Osteocyte (in vitro differentiated cells): ENCODE measurements at regions not wholly inside any gene's neighbourhood (a gene's known extent, or its start where the extent isn't known, plus 50 kb on each side); places are given as distances from the start of the nearest gene placed in this dataset.

Experiments used
- DNase-seq: peaks from one replicate; pipeline ENCODE4 v3.0.0; 2021; ENCODE audit warnings: mixed read lengths; ENCODE audit not compliant: unreplicated experiment; ENCODE audit errors: extremely low spot score
- H3K27ac Mint-ChIP-seq: one replicate; pipeline ENCODE4 v1.8.0; 2021; ENCODE audit warnings: mild to moderate bottlenecking, mixed read lengths; ENCODE audit not compliant: unreplicated experiment
- H3K27me3 Mint-ChIP-seq: one replicate; pipeline ENCODE4 v1.8.0; 2021; ENCODE audit warnings: mixed read lengths; ENCODE audit not compliant: unreplicated experiment
- H3K36me3 Mint-ChIP-seq: one replicate; pipeline ENCODE4 v1.8.0; 2021; ENCODE audit warnings: mixed read lengths; ENCODE audit not compliant: unreplicated experiment
- H3K4me1 Mint-ChIP-seq: one replicate; pipeline ENCODE4 v1.8.0; 2021; ENCODE audit warnings: mixed read lengths; ENCODE audit not compliant: unreplicated experiment
- H3K4me3 Mint-ChIP-seq: one replicate; pipeline ENCODE4 v1.8.0; 2021; ENCODE audit warnings: mild to moderate bottlenecking, moderate library complexity, mixed read lengths; ENCODE audit not compliant: unreplicated experiment
- H3K9me3 Mint-ChIP-seq: one replicate; pipeline ENCODE4 v1.8.0; 2021; ENCODE audit warnings: mixed read lengths; ENCODE audit not compliant: unreplicated experiment
- TF ChIP-seq, protein P1 (sequence below): fragments of 200-600 bp; sonication (generic); IDR thresholded peaks from 2 replicates; pipeline ENCODE4 v1.5.0; 2021; ENCODE audit warnings: antibody characterized with exemption, mild to moderate bottlenecking, moderate library complexity

DNA sequence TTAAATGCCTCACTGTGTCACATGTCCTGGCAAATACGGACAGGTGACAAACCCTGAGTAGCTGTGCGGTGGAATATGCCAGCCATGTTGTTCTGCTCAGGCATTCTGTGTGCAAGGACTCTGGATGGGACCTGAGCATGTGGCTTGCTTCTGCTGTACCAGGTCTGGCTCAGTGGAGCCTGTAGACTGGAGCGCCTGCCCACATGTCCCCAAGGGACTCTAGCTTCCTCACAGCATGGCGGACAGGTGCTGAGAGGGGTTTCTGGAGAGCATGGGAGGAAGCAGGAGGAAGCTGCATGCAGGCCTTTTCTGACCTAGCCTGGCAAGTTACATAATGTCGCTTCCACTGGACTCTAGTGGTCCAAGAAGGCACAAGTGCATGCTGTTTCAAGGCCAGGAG, 96.3 kb downstream of the PLXNA1 start:
- Mint-ChIP-seq H3K9me3 (no peaks in the 10 kb centered on the region), H3K27me3 (peaks cover 19% of the 10 kb centered on the region), H3K4me3 (no peak overlapping the region), H3K36me3 (no peaks in the 10 kb centered on the region), H3K4me1 (no peaks in the 10 kb centered on the region), H3K27ac (no peak overlapping the region)
- no peak for DNase-seq
- TF ChIP-seq, protein P1, sequence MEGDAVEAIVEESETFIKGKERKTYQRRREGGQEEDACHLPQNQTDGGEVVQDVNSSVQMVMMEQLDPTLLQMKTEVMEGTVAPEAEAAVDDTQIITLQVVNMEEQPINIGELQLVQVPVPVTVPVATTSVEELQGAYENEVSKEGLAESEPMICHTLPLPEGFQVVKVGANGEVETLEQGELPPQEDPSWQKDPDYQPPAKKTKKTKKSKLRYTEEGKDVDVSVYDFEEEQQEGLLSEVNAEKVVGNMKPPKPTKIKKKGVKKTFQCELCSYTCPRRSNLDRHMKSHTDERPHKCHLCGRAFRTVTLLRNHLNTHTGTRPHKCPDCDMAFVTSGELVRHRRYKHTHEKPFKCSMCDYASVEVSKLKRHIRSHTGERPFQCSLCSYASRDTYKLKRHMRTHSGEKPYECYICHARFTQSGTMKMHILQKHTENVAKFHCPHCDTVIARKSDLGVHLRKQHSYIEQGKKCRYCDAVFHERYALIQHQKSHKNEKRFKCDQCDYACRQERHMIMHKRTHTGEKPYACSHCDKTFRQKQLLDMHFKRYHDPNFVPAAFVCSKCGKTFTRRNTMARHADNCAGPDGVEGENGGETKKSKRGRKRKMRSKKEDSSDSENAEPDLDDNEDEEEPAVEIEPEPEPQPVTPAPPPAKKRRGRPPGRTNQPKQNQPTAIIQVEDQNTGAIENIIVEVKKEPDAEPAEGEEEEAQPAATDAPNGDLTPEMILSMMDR: no peak

DNA sequence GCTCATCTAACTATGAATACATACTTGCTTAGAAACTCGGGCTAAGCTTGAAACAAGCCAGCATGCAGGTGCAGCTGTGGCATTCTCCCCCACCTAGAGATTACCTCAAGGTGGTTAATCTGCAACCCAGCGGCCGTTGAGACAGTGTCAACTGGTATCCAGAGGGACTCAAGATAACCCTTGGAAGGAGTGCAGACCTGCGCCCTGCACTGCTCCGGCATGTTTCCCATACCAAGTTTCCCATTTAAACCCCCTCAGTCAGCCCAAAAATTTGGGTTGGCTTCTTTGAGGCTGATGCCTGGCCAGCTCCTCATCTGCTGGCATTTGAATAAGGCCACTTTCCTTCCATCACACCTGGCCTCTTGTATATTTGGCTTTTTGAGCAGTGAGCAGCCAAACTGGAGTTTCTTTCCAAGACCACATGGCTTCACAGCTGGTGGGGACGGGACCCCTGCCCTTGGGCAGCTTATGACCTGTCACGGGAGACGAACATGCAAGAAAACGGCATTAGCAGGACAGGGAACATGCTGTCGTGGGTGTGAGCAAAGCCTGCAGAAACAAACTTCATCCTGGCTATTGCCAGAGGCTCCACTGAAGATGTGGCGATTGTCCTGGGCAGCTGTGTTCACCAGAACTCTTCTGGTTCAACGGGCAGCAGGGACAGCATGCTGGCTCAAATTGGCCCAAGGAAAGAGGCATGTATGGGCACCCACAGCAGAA, 98.2 kb downstream of the PLXNA1 start:
- Mint-ChIP-seq H3K9me3 (no peaks in the 10 kb centered on the region), H3K4me3 (no peak overlapping the region), H3K27ac (no peak overlapping the region), H3K36me3 (no peaks in the 10 kb centered on the region), H3K27me3 (peaks cover 21% of the 10 kb centered on the region), H3K4me1 (no peaks in the 10 kb centered on the region)
- DNase-seq: no peak
- TF ChIP-seq, protein P1: no peak

DNA sequence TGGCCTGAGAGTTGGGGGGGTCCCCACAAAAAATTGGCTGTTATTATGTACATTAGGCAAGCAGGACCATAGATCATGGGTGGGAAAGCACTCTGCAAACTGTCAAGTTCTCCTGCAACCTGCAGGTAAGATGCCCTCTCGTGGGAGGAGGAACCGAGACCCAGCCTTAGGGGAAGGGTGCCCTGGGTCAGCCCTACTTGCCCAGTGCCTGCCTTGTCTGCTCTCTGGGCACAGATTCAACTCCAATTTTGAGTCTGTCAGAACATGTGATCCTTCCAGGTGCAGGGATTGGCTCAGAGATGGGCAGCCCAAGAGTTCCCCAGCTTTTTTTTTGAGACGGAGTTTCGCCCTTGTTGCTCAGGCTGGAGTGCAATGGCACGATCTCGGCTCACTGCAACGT, 99.2 kb downstream of the PLXNA1 start:
- no peak for DNase-seq
- no peaks in the 10 kb centered on the region for H3K9me3 Mint-ChIP-seq
- no peak overlapping the region for H3K27ac Mint-ChIP-seq
- peaks cover 26% of the 10 kb centered on the region for H3K27me3 Mint-ChIP-seq
- no peaks in the 10 kb centered on the region for H3K4me1 Mint-ChIP-seq
- TF ChIP-seq, protein P1: no peak
- H3K36me3 Mint-ChIP-seq: no peaks in the 10 kb centered on the region
- H3K4me3 Mint-ChIP-seq: no peak overlapping the region

DNA sequence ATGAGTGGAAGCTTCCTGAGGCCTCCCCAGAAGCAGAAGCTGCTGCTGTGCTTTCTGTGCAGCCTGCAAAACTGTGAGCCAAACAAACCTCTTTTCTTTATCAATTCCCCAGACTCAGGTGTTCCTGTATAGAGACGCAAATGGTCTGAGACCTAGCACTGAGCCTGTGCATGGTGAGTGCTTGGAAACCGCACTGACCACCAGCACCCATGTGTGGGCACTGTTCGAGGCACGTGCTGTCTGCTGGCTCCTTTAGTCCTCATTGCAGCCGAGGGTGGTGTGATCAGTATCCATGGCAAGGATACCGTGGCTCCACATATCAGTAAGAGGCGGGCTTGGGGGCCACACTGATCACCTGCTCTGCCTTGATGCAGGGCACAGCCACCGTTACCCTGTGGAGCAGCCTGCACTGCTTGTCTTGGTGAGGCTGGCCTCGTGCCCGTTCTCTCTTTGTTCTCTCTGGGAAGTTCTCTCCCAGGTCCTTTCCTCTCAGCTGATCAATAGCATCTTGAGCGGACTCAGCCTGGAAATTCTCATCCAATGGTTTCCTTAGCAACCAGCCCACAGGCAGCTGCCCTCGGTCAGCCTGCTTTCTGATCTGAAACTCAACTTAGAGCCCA, 101.0 kb downstream of the PLXNA1 start:
- no peaks in the 10 kb centered on the region for H3K9me3 Mint-ChIP-seq
- H3K27me3 Mint-ChIP-seq: peaks cover 34% of the 10 kb centered on the region
- H3K4me3 Mint-ChIP-seq: no peak overlapping the region
- peaks cover 2% of the 10 kb centered on the region for H3K4me1 Mint-ChIP-seq
- H3K27ac Mint-ChIP-seq: no peak overlapping the region
- TF ChIP-seq, protein P1: no peak
- no peaks in the 10 kb centered on the region for H3K36me3 Mint-ChIP-seq
- DNase-seq: no peak

DNA sequence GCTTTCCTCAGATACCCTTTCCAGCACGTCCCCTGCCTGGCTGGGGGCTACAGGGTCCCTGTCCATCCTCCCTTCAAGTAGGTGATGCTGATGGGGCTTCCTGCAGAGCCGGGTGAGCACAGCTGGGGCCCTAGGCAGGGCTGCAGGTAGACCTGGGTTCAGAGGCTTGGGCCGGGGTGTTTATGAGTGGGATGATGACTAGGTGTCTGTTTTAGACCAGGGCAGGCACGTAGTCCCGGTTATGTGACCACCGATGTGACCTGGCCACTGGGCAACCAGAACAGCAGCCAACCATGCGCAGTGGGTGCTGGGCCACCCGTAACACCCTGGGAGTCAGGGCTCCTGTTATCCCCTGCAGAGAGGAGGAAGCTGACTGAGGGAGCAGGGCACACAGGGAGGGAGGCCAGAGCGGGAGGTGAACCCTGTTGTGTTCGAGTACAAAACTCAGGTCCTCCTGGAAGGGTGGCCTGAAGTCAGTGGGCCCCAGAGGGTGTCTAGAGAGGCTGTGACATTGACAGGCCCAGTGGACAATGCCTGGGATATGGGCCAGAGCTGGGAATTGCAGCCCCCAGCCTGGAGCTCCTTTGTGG, 101.6 kb downstream of the PLXNA1 start:
- Mint-ChIP-seq H3K4me3 (no peak overlapping the region), H3K36me3 (no peaks in the 10 kb centered on the region), H3K27ac (no peak overlapping the region), H3K27me3 (peaks cover 32% of the 10 kb centered on the region), H3K4me1 (peaks cover 7% of the 10 kb centered on the region), H3K9me3 (no peaks in the 10 kb centered on the region)
- DNase-seq: no peak
- TF ChIP-seq, protein P1: no peak
